Peyer's patch (tissue), 4 donors: ENCODE measurements at regions not wholly inside any gene's neighbourhood (a gene's known extent, or its start where the extent isn't known, plus 50 kb on each side); places are given as distances from the start of the nearest gene placed in this dataset.

Experiments used
- DNase-seq, 3 donors: peaks; one replicate each; pipeline ENCODE4 v3.0.0-alpha.2; 2017 to 2019
- H3K27ac ChIP-seq, 4 donors: fragments of 200-600 bp; sonication (generic); one replicate each; pipeline ENCODE4 v1.5.1; 2016 to 2019
- H3K27me3 ChIP-seq, 2 donors: fragments of 200-600 bp; sonication (generic); one replicate each; pipeline ENCODE4 v1.5.1; 2019
- H3K36me3 ChIP-seq, 3 donors: fragments of 200-600 bp; sonication (generic); one replicate each; pipeline ENCODE4 v1.5.1; 2016 to 2019
- H3K4me1 ChIP-seq, 4 donors: fragments of 200-600 bp; sonication (generic); one replicate each; pipeline ENCODE4 v1.5.1; 2016 to 2019
- H3K4me3 ChIP-seq, 4 donors: fragments of 200-600 bp; sonication (generic); 1 replicate in 3 of 4; 2 replicates in 1 of 4; pipeline ENCODE4 v1.5.1; 2016 to 2019; ENCODE audit warnings: mild to moderate bottlenecking in 1 of 4
- H3K9me3 ChIP-seq, 4 donors: fragments of 200-600 bp; sonication (generic); one replicate each; pipeline ENCODE4 v1.5.1; 2016 to 2019; ENCODE audit warnings: mild to moderate bottlenecking in 1 of 4
- CTCF ChIP-seq, 6 experiments: fragments of 450-650 bp in 4 of 6; fragments of 200-600 bp in 2 of 6; sonication (generic) in 1 of 6; IDR thresholded peaks; one replicate each; pipeline ENCODE4 v1.5.1; 2017 to 2019; ENCODE audit warnings: antibody characterized with exemption in 6 of 6, mild to moderate bottlenecking in 3 of 6, moderate library complexity in 1 of 6
- POLR2A ChIP-seq, 2 donors: fragments of 450-650 bp; IDR thresholded peaks; one replicate each; pipeline ENCODE4 v1.5.1; 2017; ENCODE audit warnings: antibody characterized with exemption in 2 of 2, mild to moderate bottlenecking in 2 of 2, moderate library complexity in 2 of 2
- small RNA-seq, 2 donors: library from RNA; depleted of rRNA; stranded (forward); fragments of <200 nt; gene quantifications; one replicate each; pipeline ENCODE3, GENCODE V24; 2016

GRCh38 chrX:82219129-82219528, 1017.2 kb downstream of the SH3BGRL start:
- DNase-seq = no peak
- Histone ChIP-seq H3K4me1 (no peaks in the 10 kb centered on the region), H3K27me3 (no peaks in the 10 kb centered on the region), H3K4me3 (no peak overlapping the region), H3K27ac (no peak overlapping the region), H3K36me3 (no peaks in the 10 kb centered on the region), H3K9me3 (no peaks in the 10 kb centered on the region)
- TF ChIP-seq POLR2A (IDR thresholded peaks at IDR 0.05) = no peak
- no peak for TF ChIP-seq CTCF (IDR thresholded peaks at IDR 0.05)

GRCh38 chrX:82224961-82225360, 1023.1 kb downstream of the SH3BGRL start:
- Histone ChIP-seq H3K27ac (no peak overlapping the region), H3K36me3 (no peaks in the 10 kb centered on the region), H3K4me3 (no peak overlapping the region), H3K27me3 (no peaks in the 10 kb centered on the region), H3K4me1 (no peaks in the 10 kb centered on the region), H3K9me3 (no peaks in the 10 kb centered on the region)
- DNase-seq = no peak
- TF ChIP-seq CTCF (IDR thresholded peaks at IDR 0.05) (no peak), POLR2A (IDR thresholded peaks at IDR 0.05) (no peak)

GRCh38 chrX:82230013-82230412, 1028.1 kb downstream of the SH3BGRL start:
- TF ChIP-seq CTCF (IDR thresholded peaks at IDR 0.05) = no peak
- TF ChIP-seq POLR2A (IDR thresholded peaks at IDR 0.05) = no peak

GRCh38 chrX:82232679-82233078, 1030.8 kb downstream of the SH3BGRL start:
- no peak overlapping the region for H3K27ac ChIP-seq

More at GRCh38 chrX:82230013-82230412, 1028.1 kb downstream of the SH3BGRL start:
- Histone ChIP-seq H3K27me3 (no peaks in the 10 kb centered on the region), H3K27ac (no peak overlapping the region), H3K36me3 (no peaks in the 10 kb centered on the region), H3K4me3 (no peak overlapping the region), H3K9me3 (no peaks in the 10 kb centered on the region), H3K4me1 (no peaks in the 10 kb centered on the region)
- DNase-seq = no peak

GRCh38 chrX:82237328-82237727, 1035.4 kb downstream of the SH3BGRL start:
- H3K9me3 ChIP-seq = peaks cover 0 to 8% (median 0%) of the 10 kb centered on the region in 4 donors
- no peaks in the 10 kb centered on the region for H3K27me3 ChIP-seq
- DNase-seq = no peak
- H3K36me3 ChIP-seq = no peaks in the 10 kb centered on the region
- no peaks in the 10 kb centered on the region for H3K4me1 ChIP-seq
- TF ChIP-seq POLR2A (IDR thresholded peaks at IDR 0.05) (no peak), CTCF (IDR thresholded peaks at IDR 0.05) (no peak)
- no peak overlapping the region for H3K27ac ChIP-seq
- H3K4me3 ChIP-seq = no peak overlapping the region

More at GRCh38 chrX:82232679-82233078, 1030.8 kb downstream of the SH3BGRL start:
- no peak overlapping the region for H3K4me3 ChIP-seq
- TF ChIP-seq POLR2A (IDR thresholded peaks at IDR 0.05) (no peak), CTCF (IDR thresholded peaks at IDR 0.05) (no peak)
- H3K4me1 ChIP-seq = no peaks in the 10 kb centered on the region
- no peaks in the 10 kb centered on the region for H3K27me3 ChIP-seq
- peaks cover 0 to 6% (median 0%) of the 10 kb centered on the region in 4 donors for H3K9me3 ChIP-seq
- no peaks in the 10 kb centered on the region for H3K36me3 ChIP-seq
- DNase-seq = no peak

Small RNA genes in the stretch of these regions (small RNA-seq; reads per million reads assigned to genes)
- 0 reads per million in 2 donors for gene RNU6-974P
